C4-2B (cell line): ENCODE measurements at regions not wholly inside any gene's neighbourhood (a gene's known extent, or its start where the extent isn't known, plus 50 kb on each side); places are given as distances from the start of the nearest gene placed in this dataset.

Source experiments
- ZFX ChIP-seq: fragments of 450-650 bp; IDR thresholded peaks from 2 replicates; pipeline ENCODE4 v1.6.1; 2017
- TF ChIP-seq, protein P1 (sequence below): fragments of 450-650 bp; conservative IDR thresholded peaks from 2 replicates; pipeline ENCODE4 v1.5.1; 2017; ENCODE audit warnings: mild to moderate bottlenecking

GRCh38 chr3:73299184-73299691 lies 237.8 kb downstream of the EBLN2 start:
- TF ChIP-seq, protein P1, sequence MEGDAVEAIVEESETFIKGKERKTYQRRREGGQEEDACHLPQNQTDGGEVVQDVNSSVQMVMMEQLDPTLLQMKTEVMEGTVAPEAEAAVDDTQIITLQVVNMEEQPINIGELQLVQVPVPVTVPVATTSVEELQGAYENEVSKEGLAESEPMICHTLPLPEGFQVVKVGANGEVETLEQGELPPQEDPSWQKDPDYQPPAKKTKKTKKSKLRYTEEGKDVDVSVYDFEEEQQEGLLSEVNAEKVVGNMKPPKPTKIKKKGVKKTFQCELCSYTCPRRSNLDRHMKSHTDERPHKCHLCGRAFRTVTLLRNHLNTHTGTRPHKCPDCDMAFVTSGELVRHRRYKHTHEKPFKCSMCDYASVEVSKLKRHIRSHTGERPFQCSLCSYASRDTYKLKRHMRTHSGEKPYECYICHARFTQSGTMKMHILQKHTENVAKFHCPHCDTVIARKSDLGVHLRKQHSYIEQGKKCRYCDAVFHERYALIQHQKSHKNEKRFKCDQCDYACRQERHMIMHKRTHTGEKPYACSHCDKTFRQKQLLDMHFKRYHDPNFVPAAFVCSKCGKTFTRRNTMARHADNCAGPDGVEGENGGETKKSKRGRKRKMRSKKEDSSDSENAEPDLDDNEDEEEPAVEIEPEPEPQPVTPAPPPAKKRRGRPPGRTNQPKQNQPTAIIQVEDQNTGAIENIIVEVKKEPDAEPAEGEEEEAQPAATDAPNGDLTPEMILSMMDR: no peak
- TF ChIP-seq ZFX: no peak
